ENCODE measurements at regions not wholly inside any gene's neighbourhood (a gene's known extent, or its start where the extent isn't known, plus 50 kb on each side); places are given as distances from the start of the nearest gene placed in this dataset.

- no peak for DNase-seq (ENCODE audit: low read depth in 1 of 2, low spot score in 1 of 2)
- no peak overlapping the region for H3K4me3 ChIP-seq
- H3K27me3 ChIP-seq, result no peaks in the 10 kb centered on the region
- TF ChIP-seq, protein P1, sequence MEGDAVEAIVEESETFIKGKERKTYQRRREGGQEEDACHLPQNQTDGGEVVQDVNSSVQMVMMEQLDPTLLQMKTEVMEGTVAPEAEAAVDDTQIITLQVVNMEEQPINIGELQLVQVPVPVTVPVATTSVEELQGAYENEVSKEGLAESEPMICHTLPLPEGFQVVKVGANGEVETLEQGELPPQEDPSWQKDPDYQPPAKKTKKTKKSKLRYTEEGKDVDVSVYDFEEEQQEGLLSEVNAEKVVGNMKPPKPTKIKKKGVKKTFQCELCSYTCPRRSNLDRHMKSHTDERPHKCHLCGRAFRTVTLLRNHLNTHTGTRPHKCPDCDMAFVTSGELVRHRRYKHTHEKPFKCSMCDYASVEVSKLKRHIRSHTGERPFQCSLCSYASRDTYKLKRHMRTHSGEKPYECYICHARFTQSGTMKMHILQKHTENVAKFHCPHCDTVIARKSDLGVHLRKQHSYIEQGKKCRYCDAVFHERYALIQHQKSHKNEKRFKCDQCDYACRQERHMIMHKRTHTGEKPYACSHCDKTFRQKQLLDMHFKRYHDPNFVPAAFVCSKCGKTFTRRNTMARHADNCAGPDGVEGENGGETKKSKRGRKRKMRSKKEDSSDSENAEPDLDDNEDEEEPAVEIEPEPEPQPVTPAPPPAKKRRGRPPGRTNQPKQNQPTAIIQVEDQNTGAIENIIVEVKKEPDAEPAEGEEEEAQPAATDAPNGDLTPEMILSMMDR (IDR thresholded peaks at IDR 0.05; ENCODE audit: low read depth, low read length), result no peak
- H3K27ac ChIP-seq, result no peak overlapping the region
- H3K9me3 ChIP-seq (ENCODE audit: low read depth), result no peaks in the 10 kb centered on the region
- H3K36me3 ChIP-seq, result no peaks in the 10 kb centered on the region
- H3K4me1 ChIP-seq (ENCODE audit: low read depth), result peaks cover 8% of the 10 kb centered on the region
Measured at GRCh38 chr2:236753606-236754270, 184.1 kb downstream of the ACKR3 start.

DNA sequence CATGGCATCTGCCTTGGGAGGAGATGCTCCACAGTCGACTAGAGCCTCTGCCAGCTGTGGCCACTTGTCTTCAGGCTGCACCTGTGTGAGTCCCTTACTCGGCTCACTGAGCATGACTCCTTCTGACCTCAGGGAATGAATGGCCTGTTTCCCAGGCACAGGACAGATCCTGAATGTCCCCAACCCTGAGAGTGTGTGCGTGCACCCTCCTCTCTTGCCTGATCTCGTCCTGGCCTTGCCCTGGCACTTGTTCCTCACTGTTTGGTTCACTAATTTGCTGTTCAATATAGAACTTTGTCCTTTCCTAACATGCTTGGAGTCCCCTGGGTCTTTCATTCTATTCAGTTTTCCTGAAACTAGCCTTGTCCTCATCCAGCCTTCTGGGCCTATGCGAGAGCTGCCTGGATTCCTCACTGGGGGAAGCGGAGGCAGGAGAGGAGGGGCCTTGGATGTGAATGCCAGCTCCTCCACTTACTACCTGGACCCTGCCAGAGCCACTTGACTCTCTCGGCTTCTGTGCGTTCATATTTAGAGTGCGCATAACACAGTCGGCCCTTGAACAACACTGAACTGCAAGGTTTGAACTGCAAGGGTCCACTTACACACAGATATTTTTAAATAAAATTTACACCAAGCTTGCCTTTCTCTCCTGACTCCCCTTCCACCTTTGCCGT, 184.8 kb downstream of the ACKR3 start:
- DNase-seq (ENCODE audit: low read depth in 1 of 2, low spot score in 1 of 2), result no peak
- H3K36me3 ChIP-seq, result no peaks in the 10 kb centered on the region
- no peak overlapping the region for H3K27ac ChIP-seq
- TF ChIP-seq, protein P1 (IDR thresholded peaks at IDR 0.05; ENCODE audit: low read depth, low read length), result no peak
- no peaks in the 10 kb centered on the region for H3K9me3 ChIP-seq (ENCODE audit: low read depth)
- peaks cover 4% of the 10 kb centered on the region for H3K4me1 ChIP-seq (ENCODE audit: low read depth)
- H3K4me3 ChIP-seq, result no peak overlapping the region
- H3K27me3 ChIP-seq, result no peaks in the 10 kb centered on the region

DNA sequence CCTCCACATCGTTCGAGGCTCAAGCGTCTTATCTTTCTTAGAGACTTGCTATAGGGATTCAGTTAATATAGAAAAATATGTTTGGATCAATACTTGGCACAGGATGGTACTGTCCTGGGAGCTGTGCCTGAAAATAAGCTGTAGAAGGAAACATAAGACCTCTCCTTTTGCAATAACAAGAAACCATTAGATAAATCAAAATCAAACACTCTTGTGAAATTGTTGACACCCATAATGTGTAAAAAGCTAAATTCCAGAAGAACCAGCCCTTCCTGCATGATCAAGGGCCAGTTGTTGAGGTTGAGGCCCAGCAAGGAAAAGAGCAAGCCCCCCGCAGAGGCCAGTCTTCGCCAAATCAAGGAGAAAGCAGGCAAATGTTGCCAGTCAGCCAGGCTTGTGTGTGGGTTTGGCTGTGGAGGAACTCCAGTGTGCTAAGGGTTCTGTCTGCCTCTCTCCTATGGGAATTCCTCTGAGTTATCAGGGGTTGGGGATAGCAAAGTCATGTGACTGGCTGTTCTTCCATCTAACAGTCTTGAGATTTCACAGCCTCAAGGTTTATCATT, 185.7 kb downstream of the ACKR3 start:
- Histone ChIP-seq H3K4me3 (no peak overlapping the region), H3K36me3 (no peaks in the 10 kb centered on the region), H3K9me3 (ENCODE audit: low read depth) (no peaks in the 10 kb centered on the region), H3K4me1 (ENCODE audit: low read depth) (no peaks in the 10 kb centered on the region), H3K27me3 (no peaks in the 10 kb centered on the region), H3K27ac (no peak overlapping the region)
- TF ChIP-seq, protein P1 (IDR thresholded peaks at IDR 0.05; ENCODE audit: low read depth, low read length), result no peak
- DNase-seq (ENCODE audit: low read depth in 1 of 2, low spot score in 1 of 2), result no peak

GRCh38 chr2:236758406-236758805, 188.8 kb downstream of the ACKR3 start:
- Histone ChIP-seq H3K4me3 (no peak overlapping the region), H3K27me3 (no peaks in the 10 kb centered on the region), H3K27ac (no peak overlapping the region), H3K9me3 (ENCODE audit: low read depth) (no peaks in the 10 kb centered on the region), H3K4me1 (ENCODE audit: low read depth) (no peaks in the 10 kb centered on the region), H3K36me3 (no peaks in the 10 kb centered on the region)
- TF ChIP-seq, protein P1 (IDR thresholded peaks at IDR 0.05; ENCODE audit: low read depth, low read length), result no peak
- DNase-seq (ENCODE audit: low read depth in 1 of 2, low spot score in 1 of 2), result no peak

GRCh38 chr2:236760246-236760645, 190.6 kb downstream of the ACKR3 start:
- DNase-seq (ENCODE audit: low read depth in 1 of 2, low spot score in 1 of 2), result no peak
- H3K27ac ChIP-seq, result no peak overlapping the region
- no peaks in the 10 kb centered on the region for H3K9me3 ChIP-seq (ENCODE audit: low read depth)
- H3K36me3 ChIP-seq, result no peaks in the 10 kb centered on the region
- no peak overlapping the region for H3K4me3 ChIP-seq
- no peaks in the 10 kb centered on the region for H3K4me1 ChIP-seq (ENCODE audit: low read depth)
- no peaks in the 10 kb centered on the region for H3K27me3 ChIP-seq
- TF ChIP-seq, protein P1 (IDR thresholded peaks at IDR 0.05; ENCODE audit: low read depth, low read length), result no peak
